Effector memory CD4-positive, alpha-beta T cell (primary cell): ENCODE measurements at regions not wholly inside any gene's neighbourhood (a gene's known extent, or its start where the extent isn't known, plus 50 kb on each side); places are given as distances from the start of the nearest gene placed in this dataset.
"Not testable (repeated sequence)": the region's sequence is repeated elsewhere in the genome, so short reads cannot be mapped to it uniquely, and the experiment has no call there.

Experiments used
- DNase-seq, 3 donors: peaks; one replicate each; pipeline ENCODE4 v3.0.0-alpha.2; 2020
- H3K27ac ChIP-seq: 2 replicates; pipeline ENCODE4 v1.7.0; 2013; ENCODE audit warnings: mild to moderate bottlenecking, low read length, moderate library complexity; ENCODE audit not compliant: insufficient read depth, poor library complexity, severe bottlenecking
- H3K27me3 ChIP-seq: replicated peaks from 2 replicates; pipeline ENCODE4 v1.7.0; 2013; ENCODE audit warnings: mild to moderate bottlenecking, low read length; ENCODE audit not compliant: insufficient read depth, control insufficient read depth, poor library complexity, severe bottlenecking
- H3K36me3 ChIP-seq: 2 replicates; pipeline ENCODE4 v1.7.0; 2013; ENCODE audit warnings: mild to moderate bottlenecking, low read length, moderate library complexity; ENCODE audit not compliant: control insufficient read depth, insufficient read depth
- H3K4me1 ChIP-seq: 2 replicates; pipeline ENCODE4 v1.7.0; 2013; ENCODE audit warnings: low read length, mild to moderate bottlenecking; ENCODE audit not compliant: control insufficient read depth, insufficient read depth, poor library complexity, severe bottlenecking
- H3K4me3 ChIP-seq: 2 replicates; pipeline ENCODE4 v1.7.0; 2013; ENCODE audit warnings: low read length, low read depth, mild to moderate bottlenecking; ENCODE audit not compliant: insufficient read depth, poor library complexity, severe bottlenecking
- H3K9me3 ChIP-seq: 2 replicates; pipeline ENCODE4 v1.7.0; 2013; ENCODE audit warnings: mild to moderate bottlenecking, low read length, moderate library complexity; ENCODE audit not compliant: control insufficient read depth

GRCh38 chr2:121832412-121833357, 77.2 kb downstream of the TSN start:
- no peaks in the 10 kb centered on the region for H3K36me3 ChIP-seq
- H3K4me3 ChIP-seq, result no peak overlapping the region
- H3K27ac ChIP-seq, result no peak overlapping the region
- H3K9me3 ChIP-seq, result no peaks in the 10 kb centered on the region
- no peaks in the 10 kb centered on the region for H3K4me1 ChIP-seq
- no peaks in the 10 kb centered on the region for H3K27me3 ChIP-seq
- no peak for DNase-seq

DNA sequence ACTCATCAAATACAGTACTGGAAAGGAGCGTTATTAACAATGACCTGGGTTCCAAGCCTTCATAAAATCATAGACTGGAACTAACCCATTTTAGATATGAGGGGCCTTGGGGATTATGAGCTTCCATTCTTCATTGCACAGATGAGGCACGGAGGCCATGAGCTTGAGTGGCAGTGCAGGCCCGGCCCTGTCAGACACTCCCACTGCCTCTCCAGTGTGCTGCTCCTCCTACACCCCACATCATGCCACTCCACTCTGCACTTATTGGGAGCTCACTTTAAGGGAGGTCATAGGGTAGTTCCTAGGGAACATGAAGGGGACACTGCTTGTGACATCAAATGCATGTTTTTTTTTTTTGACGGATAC, 77.9 kb downstream of the TSN start:
- H3K36me3 ChIP-seq, result no peaks in the 10 kb centered on the region
- no peaks in the 10 kb centered on the region for H3K4me1 ChIP-seq
- H3K27ac ChIP-seq, result no peak overlapping the region
- H3K27me3 ChIP-seq, result no peaks in the 10 kb centered on the region
- no peak for DNase-seq
- no peak overlapping the region for H3K4me3 ChIP-seq
- no peaks in the 10 kb centered on the region for H3K9me3 ChIP-seq

DNA sequence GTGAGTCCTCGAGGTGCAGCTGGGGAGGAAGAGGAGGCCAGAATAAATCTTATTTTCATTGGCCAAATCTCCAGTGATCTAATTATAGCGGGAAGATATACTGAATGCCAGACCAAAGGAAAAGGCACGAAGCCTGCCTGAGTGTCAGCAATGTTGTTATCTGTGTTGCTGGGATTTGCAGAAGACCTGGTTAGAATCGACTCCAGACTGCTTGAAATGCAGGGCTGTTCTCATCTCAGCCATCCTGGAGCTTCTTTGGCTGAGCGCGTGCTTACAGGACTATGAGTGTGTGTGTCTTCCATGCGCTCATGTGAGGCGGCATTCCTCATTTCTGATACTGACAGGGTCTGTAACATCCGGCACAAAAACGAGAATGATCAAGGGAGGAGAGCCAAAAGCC, 81.2 kb downstream of the TSN start:
- H3K27me3 ChIP-seq, result no peaks in the 10 kb centered on the region
- H3K9me3 ChIP-seq, result no peaks in the 10 kb centered on the region
- H3K27ac ChIP-seq, result no peak overlapping the region
- H3K4me1 ChIP-seq, result no peaks in the 10 kb centered on the region
- H3K36me3 ChIP-seq, result no peaks in the 10 kb centered on the region
- DNase-seq, result no peak
- H3K4me3 ChIP-seq, result no peak overlapping the region

- no peak overlapping the region for H3K4me3 ChIP-seq
- no peaks in the 10 kb centered on the region for H3K27me3 ChIP-seq
- no peak overlapping the region for H3K27ac ChIP-seq
- DNase-seq, result no peak
- no peaks in the 10 kb centered on the region for H3K4me1 ChIP-seq
- no peaks in the 10 kb centered on the region for H3K9me3 ChIP-seq
- no peaks in the 10 kb centered on the region for H3K36me3 ChIP-seq
Measured at GRCh38 chr2:121837591-121837990, 82.1 kb downstream of the TSN start.

DNA sequence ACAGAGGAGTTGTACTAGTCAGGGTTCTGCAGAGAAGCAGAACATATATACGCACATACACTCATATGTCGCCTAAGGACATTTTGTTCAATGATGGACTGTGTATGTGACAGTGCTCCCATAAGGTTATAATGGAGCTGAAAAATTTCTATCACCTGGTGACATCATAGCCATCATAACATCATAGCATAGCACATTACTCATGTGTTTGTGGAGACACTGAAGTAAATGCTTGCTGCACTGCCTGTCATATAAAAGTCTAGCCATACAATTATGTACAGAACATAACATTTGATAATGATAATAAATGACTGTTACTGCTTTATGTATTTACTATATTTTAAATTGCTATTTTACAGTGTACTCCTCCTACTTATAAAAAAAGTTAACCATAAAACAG, 83.1 kb downstream of the TSN start:
- H3K4me1 ChIP-seq, result no peaks in the 10 kb centered on the region
- DNase-seq, result no peak
- H3K36me3 ChIP-seq, result no peaks in the 10 kb centered on the region
- no peak overlapping the region for H3K27ac ChIP-seq
- H3K27me3 ChIP-seq, result no peaks in the 10 kb centered on the region
- no peaks in the 10 kb centered on the region for H3K9me3 ChIP-seq
- no peak overlapping the region for H3K4me3 ChIP-seq

DNA sequence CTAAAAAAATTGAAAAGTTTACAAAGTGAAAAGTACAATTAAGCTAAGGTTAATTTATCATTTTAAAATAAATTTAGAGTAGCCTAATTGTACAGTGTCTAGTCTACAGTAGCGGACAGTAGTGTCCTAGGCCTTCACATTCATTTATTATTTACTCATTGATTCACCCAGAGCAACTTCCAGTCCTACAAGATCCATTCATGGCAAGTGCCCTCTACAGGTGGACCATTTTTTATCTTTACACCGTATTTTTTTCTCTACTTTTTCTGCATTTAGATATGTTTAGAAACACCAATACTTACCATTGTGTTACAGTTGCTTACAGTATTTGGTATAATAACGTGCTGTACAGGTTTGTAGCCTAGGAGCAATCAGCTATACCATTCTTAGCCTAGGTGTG, 84.1 kb downstream of the TSN start:
- Histone ChIP-seq H3K9me3 (no peaks in the 10 kb centered on the region), H3K4me1 (no peaks in the 10 kb centered on the region), H3K36me3 (no peaks in the 10 kb centered on the region), H3K27me3 (no peaks in the 10 kb centered on the region), H3K27ac (no peak overlapping the region), H3K4me3 (no peak overlapping the region)
- no peak for DNase-seq

- H3K4me1 ChIP-seq, result no peaks in the 10 kb centered on the region
- no peak for DNase-seq
- no peaks in the 10 kb centered on the region for H3K27me3 ChIP-seq
- no peaks in the 10 kb centered on the region for H3K9me3 ChIP-seq
- H3K36me3 ChIP-seq, result no peaks in the 10 kb centered on the region
- no peak overlapping the region for H3K27ac ChIP-seq
- H3K4me3 ChIP-seq, result no peak overlapping the region
Measured at GRCh38 chr2:121849236-121849635, 93.8 kb downstream of the TSN start.

DNA sequence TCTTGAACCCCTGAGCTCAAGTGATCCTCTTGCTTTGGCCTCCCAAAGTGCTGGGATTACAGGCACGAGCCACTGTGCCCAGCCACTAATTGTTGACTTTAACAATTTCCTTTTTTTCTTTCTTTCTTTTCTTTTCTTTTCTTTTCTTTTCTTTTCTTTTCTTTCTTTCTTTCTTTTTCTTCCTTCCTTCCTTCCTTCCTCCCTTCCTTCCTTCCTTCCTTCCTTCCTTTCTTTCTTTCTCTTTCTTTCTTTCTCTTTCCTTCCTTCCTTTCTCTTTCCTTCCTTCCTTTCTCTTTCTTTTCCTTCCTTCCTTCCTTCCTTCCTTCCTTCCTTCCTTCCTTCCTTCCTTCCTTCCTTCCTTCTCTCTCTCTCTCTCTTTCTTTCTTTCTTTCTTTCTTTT, 97.7 kb downstream of the TSN start:
- not testable (repeated sequence) for H3K4me3 ChIP-seq, H3K9me3 ChIP-seq

GRCh38 chr2:121855510-121855909, 100.1 kb downstream of the TSN start:
- no peaks in the 10 kb centered on the region for H3K4me1 ChIP-seq
- H3K27ac ChIP-seq, result no peak overlapping the region
- H3K4me3 ChIP-seq, result no peak overlapping the region
- H3K27me3 ChIP-seq, result no peaks in the 10 kb centered on the region
- DNase-seq, result no peak
- no peaks in the 10 kb centered on the region for H3K36me3 ChIP-seq
- no peaks in the 10 kb centered on the region for H3K9me3 ChIP-seq

More for the DNA sequence above, 97.7 kb downstream of the TSN start:
- not testable (repeated sequence) for H3K27me3 ChIP-seq, DNase-seq, H3K27ac ChIP-seq, H3K4me1 ChIP-seq, H3K36me3 ChIP-seq

DNA sequence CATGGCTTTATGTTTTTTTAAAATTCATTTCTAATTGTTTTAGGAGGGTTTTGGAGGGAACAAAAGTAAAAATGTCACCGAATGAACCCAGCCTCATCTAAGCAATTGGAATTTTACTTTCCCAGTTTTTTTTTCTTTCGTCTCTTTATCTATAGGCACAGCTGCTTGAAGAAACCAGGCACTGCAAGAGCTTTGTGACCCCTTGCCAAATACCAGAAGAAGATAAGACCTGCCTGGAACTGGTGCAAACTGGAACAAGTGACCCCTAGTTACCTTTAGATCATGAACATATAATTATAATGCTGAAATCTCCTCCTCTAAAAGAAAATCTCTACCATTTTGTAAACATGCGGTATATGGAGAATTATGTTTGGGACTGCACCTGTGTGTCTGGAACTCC, 100.9 kb downstream of the TSN start:
- Histone ChIP-seq H3K27ac (no peak overlapping the region), H3K4me3 (no peak overlapping the region), H3K9me3 (no peaks in the 10 kb centered on the region), H3K4me1 (no peaks in the 10 kb centered on the region), H3K36me3 (no peaks in the 10 kb centered on the region), H3K27me3 (no peaks in the 10 kb centered on the region)
- no peak for DNase-seq
